HepG2 (cell line): ENCODE measurements at regions not wholly inside any gene's neighbourhood (a gene's known extent, or its start where the extent isn't known, plus 50 kb on each side); places are given as distances from the start of the nearest gene placed in this dataset.

Experiments used
- ATAC-seq: fragments of 200-7000 bp; cut with Tn5 transposase; 3 replicates; pipeline ENCODE4 v1.9.1; 2020; ENCODE audit warnings: mild to moderate bottlenecking, moderate library complexity
- BruUV-seq: library from RNA; stranded (reverse); fragments of 400-500 nt; replicated peaks from 2 replicates; lab custom pipeline; 2021; lab: Mats Ljungman, UMichigan
- CTCF ChIA-PET: fragments of 300-600 bp; formaldehyde crosslinking; extraction: SDS; loops from one replicate; lab custom pipeline; 2021; ENCODE audit warnings: low total read pairs, inconsistent platforms, low intra/inter-chr PET ratio; lab: Yijun Ruan, JAX
- POLR2A ChIA-PET: fragments of 350-600 bp; sonication (Branson Sonifier 250); formaldehyde crosslinking; loops from one replicate; lab custom pipeline; 2020; ENCODE audit warnings: antibody characterized with exemption, inconsistent platforms; lab: Yijun Ruan, JAX
- DNase-seq: peaks from one replicate; pipeline ENCODE4 v3.0.0-alpha.2; 2015; ENCODE audit warnings: low spot score
- FAIRE-seq: peaks from 3 replicates; lab custom pipeline; 2011; peaks lifted over from hg19 to GRCh38; lab: Jason Lieb, UNC
- H2AFZ ChIP-seq: one replicate; pipeline ENCODE4 v1.6.1; 2011; ENCODE audit warnings: low read length, inconsistent platforms
- H3K27ac ChIP-seq: fragments of 300-600 bp; 3 replicates; pipeline ENCODE4 v1.8.0; 2011; ENCODE audit warnings: mixed run types, mild to moderate bottlenecking, mixed read lengths, low read length, inconsistent platforms; ENCODE audit not compliant: insufficient read depth; ENCODE audit errors: extremely low read length
- H3K27me3 ChIP-seq, 2 experiments: fragments of 200-600 bp in 1 of 2; 2 replicates in 1 of 2; 3 replicates in 1 of 2; pipeline versions ENCODE4 v1.6.0 to v1.8.0; 2011; ENCODE audit warnings: low read length in 2 of 2, mild to moderate bottlenecking in 2 of 2, moderate library complexity in 2 of 2, inconsistent platforms in 1 of 2; ENCODE audit not compliant: insufficient read depth in 2 of 2, control insufficient read depth in 1 of 2
- H3K36me3 ChIP-seq, 2 experiments: fragments of 200-600 bp in 1 of 2; replicated peaks in 1 of 2; 2 replicates in 1 of 2; 3 replicates in 1 of 2; pipeline versions ENCODE4 v1.5.1 to v1.8.0; 2011; ENCODE audit warnings: low read length in 2 of 2, inconsistent platforms in 1 of 2; ENCODE audit not compliant: insufficient read depth in 2 of 2, control insufficient read depth in 1 of 2
- H3K4me1 ChIP-seq: 2 replicates; pipeline ENCODE4 v1.5.1; 2012; ENCODE audit warnings: low read length, inconsistent platforms; ENCODE audit not compliant: insufficient read depth
- H3K4me2 ChIP-seq: 2 replicates; pipeline ENCODE4 v1.6.0; 2011; ENCODE audit warnings: low read depth, low read length, inconsistent platforms
- H3K4me3 ChIP-seq, 3 experiments: fragments of 200-600 bp in 1 of 3; sonication (generic), shearing (Covaris generic) in 1 of 3; replicated peaks in 1 of 3; 2 replicates each; pipeline ENCODE4 v1.5.1; 2011 to 2016; ENCODE audit warnings: low read length in 3 of 3, inconsistent platforms in 2 of 3, low read depth in 2 of 3, mild to moderate bottlenecking in 2 of 3, control low read depth in 1 of 3, mixed read lengths in 1 of 3; ENCODE audit not compliant: insufficient read depth in 1 of 3
- H3K79me2 ChIP-seq: one replicate; pipeline ENCODE4 v1.6.1; 2011; ENCODE audit warnings: low read length, inconsistent platforms; ENCODE audit not compliant: insufficient read depth
- H3K9ac ChIP-seq: 2 replicates; pipeline ENCODE4 v1.6.0; 2011; ENCODE audit warnings: mild to moderate bottlenecking, low read depth, low read length, inconsistent platforms; ENCODE audit not compliant: insufficient read depth
- H3K9me3 ChIP-seq: 2 replicates; pipeline ENCODE4 v1.5.1; 2012; ENCODE audit warnings: mild to moderate bottlenecking, low read length
- H4K20me1 ChIP-seq: 2 replicates; pipeline ENCODE4 v1.6.0; 2011; ENCODE audit warnings: inconsistent platforms, mild to moderate bottlenecking, low read length, moderate library complexity; ENCODE audit not compliant: insufficient read depth
- BCL3 ChIP-seq: sonication (generic); formaldehyde crosslinking; IDR thresholded peaks from 2 replicates; pipeline ENCODE4 v1.5.1; 2020; ENCODE audit warnings: mild to moderate bottlenecking, missing genetic modification reagents, moderate library complexity
- CHCHD3 ChIP-seq: sonication (generic); formaldehyde crosslinking; IDR thresholded peaks from 2 replicates; pipeline ENCODE4 v1.8.0; 2022; ENCODE audit warnings: mild to moderate bottlenecking, missing genetic modification reagents, moderate library complexity
- EHMT2 ChIP-seq: fragments of 200-600 bp; sonication (generic); IDR thresholded peaks from 2 replicates; pipeline ENCODE4 v1.7.0; 2017; ENCODE audit warnings: antibody characterized with exemption, low read depth, low read length, borderline replicate concordance
- HNF1A ChIP-seq, 2 experiments: sonication (generic) in 1 of 2; formaldehyde crosslinking in 1 of 2; IDR thresholded peaks; 2 replicates each; pipeline versions ENCODE4 v1.4.0 to v1.6.1; 2016 to 2020; ENCODE audit warnings: borderline replicate concordance in 1 of 2, low read depth in 1 of 2, mild to moderate bottlenecking in 1 of 2, missing genetic modification reagents in 1 of 2
- HNRNPLL ChIP-seq: fragments of 200-400 bp; formaldehyde crosslinking; IDR thresholded peaks from 2 replicates; pipeline ENCODE4 v1.6.1; 2017; ENCODE audit warnings: mild to moderate bottlenecking, low read depth, low read length; ENCODE audit not compliant: poor library complexity, severe bottlenecking
- KLF11 ChIP-seq: IDR thresholded peaks from 2 replicates; pipeline ENCODE4 v1.6.1; 2016; ENCODE audit warnings: missing compliant biosample characterization
- SNAPC2 ChIP-seq: sonication (generic); formaldehyde crosslinking; IDR thresholded peaks from 2 replicates; pipeline ENCODE4 v1.8.1; 2022; ENCODE audit warnings: mild to moderate bottlenecking, missing genetic modification reagents
- ZNF597 ChIP-seq: sonication (generic); formaldehyde crosslinking; IDR thresholded peaks from 2 replicates; pipeline ENCODE4 v1.5.0; 2020; ENCODE audit warnings: missing genetic modification reagents
- ZNF7 ChIP-seq: IDR thresholded peaks from 2 replicates; pipeline ENCODE4 v1.6.1; 2016; ENCODE audit warnings: missing biosample characterization, missing genetic modification reagents
- ZNF800 ChIP-seq: sonication (generic); formaldehyde crosslinking; IDR thresholded peaks from 2 replicates; pipeline ENCODE4 v1.4.0; 2020; ENCODE audit warnings: missing genetic modification reagents
- WGBS: methylation state at CpG from one replicate; pipeline ENCODE4 v1.1.6; 2017; ENCODE audit warnings: low lambda C conversion rate; 5-methylcytosine and 5-hydroxymethylcytosine counted together
- in situ Hi-C: cut with HindIII; loops from 2 replicates; pipeline ENCODE4 v1.10.0; 2017; ENCODE audit warnings: low pct_unique_long_range_greater_than_20kb; ENCODE audit not compliant: extremely low pct_ligation_motif_present
- intact Hi-C: fragments of 100-400 bp; cut with micrococcal nuclease; formaldehyde crosslinking; loops from one replicate; pipeline ENCODE4 v1.10.0; 2022; ENCODE audit not compliant: unreplicated experiment
- TF ChIP-seq, protein P1 (sequence below): sonication (generic); formaldehyde crosslinking; conservative IDR thresholded peaks from 2 replicates; pipeline ENCODE4 v1.8.0; 2022; ENCODE audit warnings: missing genetic modification reagents

GRCh38 chr1:93740601-93741031 lies 59.0 kb upstream of the BCAR3 start:
- no peak overlapping the region for H2AFZ ChIP-seq
- BruUV-seq = no TSS peak
- H3K9me3 ChIP-seq = no peaks in the 10 kb centered on the region
- CTCF ChIA-PET = no interaction called here
- H3K79me2 ChIP-seq = no peaks in the 10 kb centered on the region
- H3K4me2 ChIP-seq = no peak overlapping the region
- peaks cover 32% of the 10 kb centered on the region for H3K4me1 ChIP-seq
- H3K27me3 ChIP-seq = no peaks in the 10 kb centered on the region
- H3K4me3 ChIP-seq = no peak overlapping the region
- no peaks in the 10 kb centered on the region for H4K20me1 ChIP-seq
- H3K9ac ChIP-seq = no peak overlapping the region
- intact Hi-C loops = no loop called here
- ATAC-seq (no peak), DNase-seq (no peak), FAIRE-seq (no peak)
- WGBS = 63% methylated on average over 7 of the region's 12 CpGs
- POLR2A ChIA-PET = no interaction called here
- no peaks in the 10 kb centered on the region for H3K36me3 ChIP-seq
- no peak overlapping the region for H3K27ac ChIP-seq
- in situ Hi-C loops = no loop called here
- no peak for TF ChIP-seq EHMT2
- TF ChIP-seq ZNF7 (CRISPR knock-in tag) = no peak
- TF ChIP-seq ZNF597 (CRISPR knock-in tag) = no peak
- TF ChIP-seq BCL3 (CRISPR knock-in tag) = no peak
- no peak for TF ChIP-seq SNAPC2
- TF ChIP-seq CHCHD3 (CRISPR knock-in tag) = no peak
- TF ChIP-seq HNRNPLL = no peak
- TF ChIP-seq ZNF800 (CRISPR knock-in tag) = no peak
- no peak for TF ChIP-seq KLF11 (CRISPR knock-in tag)
- TF ChIP-seq, protein P1, sequence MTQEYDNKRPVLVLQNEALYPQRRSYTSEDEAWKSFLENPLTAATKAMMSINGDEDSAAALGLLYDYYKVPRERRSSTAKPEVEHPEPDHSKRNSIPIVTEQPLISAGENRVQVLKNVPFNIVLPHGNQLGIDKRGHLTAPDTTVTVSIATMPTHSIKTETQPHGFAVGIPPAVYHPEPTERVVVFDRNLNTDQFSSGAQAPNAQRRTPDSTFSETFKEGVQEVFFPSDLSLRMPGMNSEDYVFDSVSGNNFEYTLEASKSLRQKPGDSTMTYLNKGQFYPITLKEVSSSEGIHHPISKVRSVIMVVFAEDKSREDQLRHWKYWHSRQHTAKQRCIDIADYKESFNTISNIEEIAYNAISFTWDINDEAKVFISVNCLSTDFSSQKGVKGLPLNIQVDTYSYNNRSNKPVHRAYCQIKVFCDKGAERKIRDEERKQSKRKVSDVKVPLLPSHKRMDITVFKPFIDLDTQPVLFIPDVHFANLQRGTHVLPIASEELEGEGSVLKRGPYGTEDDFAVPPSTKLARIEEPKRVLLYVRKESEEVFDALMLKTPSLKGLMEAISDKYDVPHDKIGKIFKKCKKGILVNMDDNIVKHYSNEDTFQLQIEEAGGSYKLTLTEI (CRISPR knock-in tag) = no peak
- no peak for TF ChIP-seq HNF1A (IDR thresholded peaks at IDR 0.05; ENCODE audit: low read depth)
- no peak for TF ChIP-seq HNF1A (CRISPR knock-in tag; IDR thresholded peaks at IDR 0.05; ENCODE audit: borderline replicate concordance)
